Endothelial cell of umbilical vein (primary cell): ENCODE measurements at regions not wholly inside any gene's neighbourhood (a gene's known extent, or its start where the extent isn't known, plus 50 kb on each side); places are given as distances from the start of the nearest gene placed in this dataset.

Experiments used
- BruUV-seq: library from RNA; stranded (reverse); fragments of 400-500 nt; replicated peaks from 2 replicates; lab custom pipeline; 2021; lab: Mats Ljungman, UMichigan
- CTCF ChIA-PET: fragments of 300-600, 350-600 bp; sonication (Branson Sonifier 250); formaldehyde crosslinking; loops from one replicate; lab custom pipeline; 2021; ENCODE audit warnings: antibody characterized with exemption, inconsistent platforms; lab: Charles Lee
- POLR2A ChIA-PET: fragments of 300-600, 350-600 bp; sonication (Branson Sonifier 250); formaldehyde crosslinking; loops from one replicate; lab custom pipeline; 2021; ENCODE audit warnings: antibody characterized with exemption, inconsistent platforms; lab: Charles Lee
- DNase-seq: peaks from one replicate; pipeline ENCODE4 v3.0.0-alpha.2; 2011; ENCODE audit warnings: low read depth, low spot score
- FAIRE-seq: peaks from 2 replicates; lab custom pipeline; 2011; peaks lifted over from hg19 to GRCh38; lab: Jason Lieb, UNC
- H2AFZ ChIP-seq: 2 replicates; pipeline ENCODE4 v1.6.0; 2012; ENCODE audit warnings: low read depth, low read length, control low read depth, inconsistent platforms
- H3K27ac ChIP-seq: 2 replicates; pipeline ENCODE4 v1.5.1; 2011; ENCODE audit warnings: low read depth, mild to moderate bottlenecking, control low read depth, low read length, moderate library complexity; ENCODE audit not compliant: insufficient read depth
- H3K27me3 ChIP-seq, 2 experiments: 2 replicates each; pipeline versions ENCODE4 v1.6.0 to v1.6.1; 2011; ENCODE audit warnings: low read length in 2 of 2, mixed read lengths in 1 of 2; ENCODE audit not compliant: control insufficient read depth in 2 of 2, insufficient read depth in 2 of 2
- H3K36me3 ChIP-seq, 2 experiments: 2 replicates in 1 of 2; 3 replicates in 1 of 2; pipeline ENCODE4 v1.5.1; 2011; ENCODE audit warnings: low read length in 2 of 2, mild to moderate bottlenecking in 1 of 2, moderate library complexity in 1 of 2; ENCODE audit not compliant: control insufficient read depth in 2 of 2, insufficient read depth in 2 of 2; ENCODE audit errors: extremely low read depth in 1 of 2
- H3K4me1 ChIP-seq: 3 replicates; pipeline ENCODE4 v1.5.1; 2011; ENCODE audit warnings: mild to moderate bottlenecking, low read length; ENCODE audit not compliant: control insufficient read depth, insufficient read depth; ENCODE audit errors: extremely low read depth
- H3K4me2 ChIP-seq: 2 replicates; pipeline ENCODE4 v1.6.1; 2011; ENCODE audit warnings: low read length, control low read depth, mixed read lengths; ENCODE audit not compliant: insufficient read depth
- H3K4me3 ChIP-seq, 3 experiments: fragments of 200-600 bp in 1 of 3; sonication (generic), shearing (Covaris generic) in 1 of 3; replicated peaks in 1 of 3; 2 replicates each; pipeline ENCODE4 v1.5.1; 2011 to 2016; ENCODE audit warnings: control low read depth in 3 of 3, low read length in 3 of 3, mild to moderate bottlenecking in 2 of 3, inconsistent platforms in 1 of 3, low read depth in 1 of 3, moderate library complexity in 1 of 3; ENCODE audit not compliant: insufficient read depth in 1 of 3
- H3K79me2 ChIP-seq: 2 replicates; pipeline ENCODE4 v1.6.0; 2012; ENCODE audit warnings: low read length, inconsistent platforms; ENCODE audit not compliant: control insufficient read depth, insufficient read depth
- H3K9ac ChIP-seq: replicated peaks from 2 replicates; pipeline ENCODE3; 2011; ENCODE audit warnings: low read length, control low read depth; ENCODE audit not compliant: insufficient read depth; ENCODE audit errors: extremely low read depth
- H3K9me1 ChIP-seq: replicated peaks from 3 replicates; pipeline ENCODE4 v1.6.0; 2011; ENCODE audit warnings: mild to moderate bottlenecking, low read length; ENCODE audit not compliant: control insufficient read depth, insufficient read depth; ENCODE audit errors: extremely low read depth
- H3K9me3 ChIP-seq: replicated peaks from 2 replicates; pipeline ENCODE4 v1.5.1; 2012; ENCODE audit warnings: low read length, inconsistent platforms; ENCODE audit not compliant: control insufficient read depth, insufficient read depth
- H4K20me1 ChIP-seq: replicated peaks from 2 replicates; pipeline ENCODE3; 2011; ENCODE audit warnings: mild to moderate bottlenecking, low read length; ENCODE audit not compliant: control insufficient read depth, insufficient read depth; ENCODE audit errors: extremely low read depth
- EZH2 ChIP-seq: IDR thresholded peaks from 2 replicates; pipeline ENCODE4 v1.6.1; 2012; ENCODE audit warnings: borderline replicate concordance, low read depth, mild to moderate bottlenecking, moderate library complexity, low read length, inconsistent platforms; ENCODE audit not compliant: severe bottlenecking
- FOS ChIP-seq: IDR thresholded peaks from 2 replicates; pipeline ENCODE4 v1.6.1; 2011; ENCODE audit warnings: mild to moderate bottlenecking, low read length, moderate library complexity, borderline replicate concordance; ENCODE audit not compliant: insufficient read depth
- GATA2 ChIP-seq: IDR thresholded peaks from 2 replicates; pipeline ENCODE4 v1.7.0; 2011; ENCODE audit warnings: low read depth, mild to moderate bottlenecking, moderate library complexity, mixed read lengths, low read length; ENCODE audit not compliant: insufficient read length, insufficient read depth
- JUN ChIP-seq: IDR thresholded peaks from 2 replicates; pipeline ENCODE4 v1.6.1; 2011; ENCODE audit warnings: borderline replicate concordance, low read depth; ENCODE audit not compliant: insufficient read length, insufficient read depth
- MYC ChIP-seq: IDR thresholded peaks from one replicate; pipeline ENCODE4 v1.6.1; 2011; ENCODE audit warnings: mild to moderate bottlenecking, low read depth, low read length
- POLR2A ChIP-seq: IDR thresholded peaks from 2 replicates; pipeline ENCODE4 v1.6.1; 2012; ENCODE audit warnings: low read depth, mild to moderate bottlenecking, control low read depth, low read length
- POLR2AphosphoS5 ChIP-seq: IDR thresholded peaks from 2 replicates; pipeline ENCODE4 v1.6.1; 2012; ENCODE audit warnings: low read depth, mild to moderate bottlenecking, control low read depth, low read length, moderate library complexity; ENCODE audit not compliant: insufficient read depth
- dilution Hi-C: fragments of 300-500 bp; cut with MboI; formaldehyde crosslinking; loops from one replicate; pipeline ENCODE4 v1.15.0; 2019; ENCODE audit warnings: low sequenced_read_pairs; ENCODE audit not compliant: extremely low pct_ligation_motif_present
- intact Hi-C: fragments of 100-400 bp; cut with micrococcal nuclease; formaldehyde crosslinking; loops from one replicate; pipeline ENCODE4 v1.10.0; 2022
- TF ChIP-seq, protein P1 (sequence below), 2 donors: IDR thresholded peaks; 1 replicate in 1 of 2; 2 replicates in 1 of 2; pipeline ENCODE4 v1.5.1; 2011; ENCODE audit warnings: low read length in 2 of 2, mild to moderate bottlenecking in 2 of 2, moderate library complexity in 2 of 2, control low read depth in 1 of 2, inconsistent platforms in 1 of 2, low read depth in 1 of 2; ENCODE audit not compliant: insufficient read depth in 1 of 2; ENCODE audit errors: extremely low read depth in 1 of 2
- TF ChIP-seq, protein P2 (sequence below): IDR thresholded peaks from 2 replicates; pipeline ENCODE4 v1.6.1; 2011; ENCODE audit not compliant: insufficient read depth, insufficient read length

DNA sequence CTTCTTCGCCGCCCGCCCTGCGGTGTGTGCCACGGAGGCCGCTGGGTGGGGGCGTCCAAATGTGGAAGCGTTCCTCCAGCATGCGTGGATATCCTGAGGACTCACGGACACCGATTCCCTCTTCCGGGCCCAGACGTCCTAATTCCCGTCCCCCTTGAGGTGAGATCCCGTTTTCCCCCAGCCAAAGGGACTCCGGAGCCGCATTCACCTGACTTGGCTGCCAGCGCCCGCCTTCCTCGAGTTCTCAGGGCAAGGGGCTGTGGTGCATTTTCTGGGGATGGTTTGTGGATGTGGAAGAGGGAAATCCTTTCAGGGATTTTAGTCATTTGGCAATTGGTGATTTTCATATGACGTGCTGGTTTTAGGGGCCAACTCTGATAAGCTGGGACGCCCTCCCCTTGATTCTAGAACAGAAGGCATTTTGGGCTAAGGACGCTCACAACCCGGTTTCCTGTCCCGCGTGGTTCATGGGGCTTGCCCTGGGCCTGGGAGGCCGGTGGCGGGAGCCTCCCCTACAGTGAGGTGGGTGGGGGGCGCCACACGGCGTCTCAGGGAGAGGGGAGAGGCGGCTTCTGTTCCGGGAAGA is 165.4 kb downstream of the ACTR3B start:
- ChIA-PET CTCF (no interaction called here), POLR2A (no interaction called here)
- no peak overlapping the region for H3K4me3 ChIP-seq
- no peak for DNase-seq
- H3K36me3 ChIP-seq, result no peaks in the 10 kb centered on the region
- no peaks in the 10 kb centered on the region for H3K9me3 ChIP-seq
- H3K9ac ChIP-seq, result no peak overlapping the region
- H4K20me1 ChIP-seq, result no peaks in the 10 kb centered on the region
- peaks cover 2 to 6% of the 10 kb centered on the region in 2 experiments for H3K27me3 ChIP-seq
- BruUV-seq, result no TSS peak
- H2AFZ ChIP-seq, result no peak overlapping the region
- intact Hi-C loops, result no loop called here
- H3K79me2 ChIP-seq, result no peaks in the 10 kb centered on the region
- no peaks in the 10 kb centered on the region for H3K9me1 ChIP-seq
- dilution Hi-C loops, result no loop called here
- H3K4me1 ChIP-seq, result no peaks in the 10 kb centered on the region
- FAIRE-seq, result no peak
- H3K27ac ChIP-seq, result no peak overlapping the region
- H3K4me2 ChIP-seq, result no peak overlapping the region
- TF ChIP-seq MYC (no peak), JUN (no peak), GATA2 (no peak), POLR2AphosphoS5 (no peak), POLR2A (no peak), FOS (no peak), EZH2 (no peak)
- TF ChIP-seq, protein P1, sequence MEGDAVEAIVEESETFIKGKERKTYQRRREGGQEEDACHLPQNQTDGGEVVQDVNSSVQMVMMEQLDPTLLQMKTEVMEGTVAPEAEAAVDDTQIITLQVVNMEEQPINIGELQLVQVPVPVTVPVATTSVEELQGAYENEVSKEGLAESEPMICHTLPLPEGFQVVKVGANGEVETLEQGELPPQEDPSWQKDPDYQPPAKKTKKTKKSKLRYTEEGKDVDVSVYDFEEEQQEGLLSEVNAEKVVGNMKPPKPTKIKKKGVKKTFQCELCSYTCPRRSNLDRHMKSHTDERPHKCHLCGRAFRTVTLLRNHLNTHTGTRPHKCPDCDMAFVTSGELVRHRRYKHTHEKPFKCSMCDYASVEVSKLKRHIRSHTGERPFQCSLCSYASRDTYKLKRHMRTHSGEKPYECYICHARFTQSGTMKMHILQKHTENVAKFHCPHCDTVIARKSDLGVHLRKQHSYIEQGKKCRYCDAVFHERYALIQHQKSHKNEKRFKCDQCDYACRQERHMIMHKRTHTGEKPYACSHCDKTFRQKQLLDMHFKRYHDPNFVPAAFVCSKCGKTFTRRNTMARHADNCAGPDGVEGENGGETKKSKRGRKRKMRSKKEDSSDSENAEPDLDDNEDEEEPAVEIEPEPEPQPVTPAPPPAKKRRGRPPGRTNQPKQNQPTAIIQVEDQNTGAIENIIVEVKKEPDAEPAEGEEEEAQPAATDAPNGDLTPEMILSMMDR (IDR thresholded peaks at IDR 0.05; ENCODE audit: extremely low read depth in 1 of 2, insufficient read depth in 1 of 2, low read depth in 1 of 2, low read length in 2 of 2), result no peak
- TF ChIP-seq, protein P2, sequence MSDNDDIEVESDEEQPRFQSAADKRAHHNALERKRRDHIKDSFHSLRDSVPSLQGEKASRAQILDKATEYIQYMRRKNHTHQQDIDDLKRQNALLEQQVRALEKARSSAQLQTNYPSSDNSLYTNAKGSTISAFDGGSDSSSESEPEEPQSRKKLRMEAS, result no peak
